HG03457 (cell line): ENCODE measurements at regions not wholly inside any gene's neighbourhood (a gene's known extent, or its start where the extent isn't known, plus 50 kb on each side); places are given as distances from the start of the nearest gene placed in this dataset.
"Not testable (repeated sequence)": the region's sequence is repeated elsewhere in the genome, so short reads cannot be mapped to it uniquely, and the experiment has no call there.

Source experiments
- ATAC-seq: cut with Tn5 transposase; IDR thresholded peaks from one replicate; pipeline ENCODE4 v1.9.1; 2021; ENCODE audit warnings: moderate number of reproducible peaks; ENCODE audit not compliant: unreplicated experiment

DNA sequence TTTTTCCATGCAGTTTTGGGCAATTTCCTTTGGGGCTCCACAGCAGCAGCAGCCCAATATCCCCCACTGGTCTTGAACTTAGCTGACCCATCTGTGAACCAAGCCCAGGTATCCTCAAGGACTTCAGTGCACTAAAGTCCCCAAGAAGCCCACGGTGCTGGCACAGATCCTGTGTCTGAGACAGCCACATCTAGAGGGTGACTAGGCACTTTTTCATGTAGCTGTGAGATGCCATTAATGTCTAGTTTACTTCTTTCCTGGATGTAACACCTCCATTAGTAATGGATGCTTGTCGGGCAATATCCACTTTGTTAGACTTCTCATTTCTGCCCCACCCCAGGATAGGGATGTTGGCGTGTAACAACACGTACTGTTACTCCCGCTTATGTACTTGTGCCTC is 117.9 kb downstream of the GPCPD1 start:
- no peak for ATAC-seq

DNA sequence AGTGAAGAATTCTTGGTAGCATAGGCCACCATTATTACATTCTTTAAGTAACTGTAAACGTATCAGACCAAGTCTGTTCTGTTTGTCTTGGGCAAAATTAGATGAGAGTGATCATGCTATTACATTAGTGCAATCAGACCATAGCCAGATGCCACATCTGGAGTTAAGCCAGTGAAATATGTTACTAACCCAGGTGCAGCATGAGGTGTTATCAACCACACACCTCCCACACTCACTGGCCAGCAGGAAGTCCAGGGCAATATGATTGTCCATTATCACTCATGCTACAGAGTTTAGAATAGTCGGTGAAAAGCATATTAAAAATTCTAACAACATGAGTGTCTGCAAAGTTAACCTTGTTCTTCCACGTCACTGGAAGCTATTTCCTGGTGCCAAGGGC is 119.4 kb downstream of the GPCPD1 start:
- ATAC-seq: no peak

DNA sequence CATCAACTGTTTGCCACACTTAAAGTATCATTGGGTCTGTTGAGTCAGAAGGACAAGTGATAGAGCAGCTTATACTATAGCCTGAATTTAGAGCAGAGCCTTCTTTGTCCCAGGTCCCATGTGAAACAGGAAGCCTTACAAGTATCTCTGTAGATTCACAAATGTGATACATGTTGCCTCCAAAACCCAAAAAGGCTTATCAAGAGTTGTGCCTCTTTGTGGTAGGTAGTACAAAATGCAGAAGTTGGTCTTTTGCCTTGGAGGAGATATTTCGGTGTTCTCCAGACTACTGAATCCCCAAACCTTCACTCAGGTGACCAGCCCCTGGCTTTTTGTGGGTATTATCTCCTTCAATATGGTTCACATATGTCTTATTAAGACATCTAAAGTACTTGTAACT is 121.2 kb downstream of the GPCPD1 start:
- ATAC-seq: no peak

DNA sequence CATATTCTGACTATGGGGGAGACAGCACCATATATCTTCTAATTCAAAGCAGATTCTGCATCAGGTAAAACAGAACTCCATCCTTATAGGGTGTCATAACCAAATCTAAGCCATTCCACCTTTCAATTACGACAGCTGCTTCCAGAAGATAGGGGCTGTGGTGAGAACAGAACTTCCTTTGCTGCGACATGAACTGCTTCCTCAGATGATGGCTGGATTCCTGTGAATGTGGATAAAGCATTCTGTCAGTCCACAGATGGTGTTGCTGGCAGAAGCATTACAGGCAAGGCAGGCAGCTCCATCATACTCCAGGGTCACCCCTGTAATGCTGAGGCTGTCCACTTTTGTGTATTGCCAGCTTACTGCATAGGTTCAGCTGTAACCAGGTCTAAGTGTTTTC is 122.0 kb downstream of the GPCPD1 start:
- no peak for ATAC-seq

DNA sequence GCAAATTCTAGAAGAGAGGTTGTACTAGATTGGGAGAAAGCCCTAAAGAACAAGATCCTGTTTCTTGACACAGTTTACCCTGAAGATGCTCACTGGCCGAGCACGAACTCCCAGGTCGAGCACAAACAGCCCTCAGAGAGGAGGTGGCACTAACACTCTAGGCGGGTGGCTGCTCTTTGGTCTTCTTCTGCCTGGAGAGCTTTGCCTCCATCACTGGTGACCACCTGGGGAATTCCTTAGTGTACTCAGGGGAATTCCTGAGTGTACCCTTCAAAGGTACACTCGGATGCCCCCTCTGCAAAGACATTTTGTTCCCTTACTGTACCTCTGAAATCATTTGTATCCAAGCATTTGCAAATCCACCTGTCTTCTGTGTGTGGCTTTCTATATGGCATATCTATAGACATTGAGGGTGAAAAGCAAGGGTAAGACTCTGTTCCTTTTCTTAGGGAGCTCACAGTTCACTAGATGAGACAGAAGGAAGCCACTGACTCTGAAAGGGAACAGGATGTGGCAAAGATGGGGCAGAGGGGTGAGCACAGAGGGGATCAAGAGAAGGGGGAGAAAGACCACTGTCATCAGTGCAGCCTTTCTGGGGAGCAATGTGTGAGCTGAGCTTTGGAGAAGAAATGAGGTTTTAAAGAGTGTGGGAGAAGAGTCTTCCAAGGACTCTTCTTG is 124.3 kb downstream of the GPCPD1 start:
- no peak for ATAC-seq

DNA sequence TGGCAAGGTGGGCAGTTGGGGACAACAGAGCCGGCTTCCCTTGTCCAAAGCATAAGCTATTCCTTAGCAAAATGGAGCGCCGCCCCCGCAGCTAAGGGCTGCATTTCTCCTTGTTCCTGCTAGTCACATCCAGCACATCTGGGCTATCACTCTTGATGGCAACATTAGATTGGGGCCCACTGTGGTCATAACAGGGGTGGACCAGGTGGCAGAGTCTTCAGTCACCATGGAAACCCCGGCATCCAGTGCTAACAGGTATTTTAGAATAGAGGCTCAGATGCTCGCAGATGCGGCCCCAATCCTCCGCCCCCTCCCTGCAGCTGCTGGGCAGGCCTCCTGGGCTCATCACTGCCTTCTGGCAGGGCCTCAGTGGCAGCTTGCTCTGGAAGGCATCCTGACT is 125.9 kb downstream of the GPCPD1 start:
- no peak for ATAC-seq

DNA sequence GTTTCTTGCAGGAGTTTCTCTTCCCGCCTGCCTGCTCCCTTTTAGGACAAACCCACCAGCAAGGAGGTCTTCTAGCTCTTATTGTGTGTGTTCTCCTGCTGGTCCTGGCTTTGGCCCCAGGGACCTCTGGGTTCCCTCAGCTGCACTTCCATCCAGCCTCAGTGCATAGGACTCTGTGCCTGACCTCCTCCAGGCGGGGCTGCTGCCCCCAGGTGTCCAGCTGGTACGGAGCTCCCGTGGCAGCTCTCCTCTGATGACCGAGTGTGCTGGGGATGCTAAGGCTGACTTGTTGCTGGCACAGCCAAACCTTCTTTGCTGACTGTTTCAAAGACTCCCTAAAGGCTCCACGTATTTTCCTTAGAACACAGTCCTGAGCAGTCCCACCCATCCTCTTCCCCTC is 126.5 kb downstream of the GPCPD1 start:
- no peak for ATAC-seq

DNA sequence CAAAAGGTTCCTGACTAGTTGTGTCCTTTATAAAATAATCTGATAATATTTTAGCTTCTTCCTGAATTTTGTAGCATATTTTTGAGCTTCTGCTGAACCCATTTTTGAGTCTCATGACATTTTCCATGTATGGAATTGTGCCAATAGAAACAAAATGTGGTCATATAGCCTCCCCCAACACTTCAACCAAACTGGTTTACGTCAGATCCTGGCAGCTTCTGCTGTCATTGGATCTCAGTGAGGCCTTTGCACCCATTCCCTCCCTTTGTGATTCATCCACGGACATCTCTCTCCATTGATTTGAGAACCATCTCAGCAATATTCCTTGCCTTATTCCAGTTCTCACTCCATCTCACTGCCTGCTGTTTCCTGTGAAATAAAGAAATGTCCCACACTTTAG is 128.0 kb downstream of the GPCPD1 start:
- no peak for ATAC-seq

DNA sequence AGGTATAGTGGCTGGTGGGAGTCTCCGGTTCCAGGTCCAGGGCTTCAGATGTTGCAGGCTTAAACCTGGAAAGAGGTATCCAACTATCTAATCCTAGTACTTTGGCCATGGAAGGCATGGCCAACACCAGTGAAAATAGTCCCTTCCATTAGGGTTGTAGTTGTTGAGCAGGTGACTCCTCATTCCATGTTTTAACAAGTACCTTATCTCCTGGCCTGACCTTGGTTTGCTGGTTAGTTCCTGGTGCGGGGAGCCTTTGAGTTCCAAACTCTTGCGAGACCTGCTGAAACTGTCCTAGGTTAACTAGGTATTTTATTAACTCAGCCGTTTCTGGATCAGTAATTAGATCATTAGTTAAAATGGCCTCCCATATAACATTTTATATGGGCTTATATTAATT is 128.9 kb downstream of the GPCPD1 start:
- no peak for ATAC-seq

DNA sequence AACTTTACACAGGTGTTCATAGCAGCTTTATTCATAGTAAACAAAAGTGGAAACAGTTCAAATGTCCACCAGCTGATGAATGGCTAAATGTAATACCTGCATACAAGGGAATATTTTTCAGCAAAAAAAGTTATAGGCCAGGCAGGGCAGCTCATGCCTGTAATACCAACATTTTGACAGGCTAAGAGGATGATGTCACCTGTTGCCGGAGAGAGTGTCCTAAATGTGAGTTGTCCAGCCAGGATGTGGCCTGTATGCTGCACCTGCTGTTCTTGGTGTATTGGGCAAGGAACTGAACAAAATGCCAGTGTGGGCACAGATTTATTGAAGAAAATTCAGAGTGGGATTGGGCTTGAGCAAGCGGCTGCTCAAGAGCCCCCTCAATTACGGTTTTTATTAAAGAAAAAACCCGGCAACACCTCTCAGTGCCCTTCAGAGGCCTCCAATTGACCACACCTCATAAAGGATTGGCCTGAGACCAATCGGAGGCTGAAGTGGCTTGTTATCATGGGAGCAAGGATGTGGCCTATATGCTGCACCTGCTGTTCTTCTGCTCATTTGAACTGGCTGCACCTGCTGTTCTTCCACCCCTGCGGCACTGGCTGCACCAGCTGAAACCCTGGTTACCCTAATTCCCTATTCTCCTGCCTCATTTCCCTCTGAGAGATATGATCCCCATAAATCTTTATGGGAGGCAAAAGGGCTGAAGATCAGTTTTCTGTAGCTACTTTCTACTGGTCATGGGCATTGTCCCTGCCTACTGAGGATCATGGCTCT is 129.8 kb downstream of the GPCPD1 start:
- no peak for ATAC-seq

DNA sequence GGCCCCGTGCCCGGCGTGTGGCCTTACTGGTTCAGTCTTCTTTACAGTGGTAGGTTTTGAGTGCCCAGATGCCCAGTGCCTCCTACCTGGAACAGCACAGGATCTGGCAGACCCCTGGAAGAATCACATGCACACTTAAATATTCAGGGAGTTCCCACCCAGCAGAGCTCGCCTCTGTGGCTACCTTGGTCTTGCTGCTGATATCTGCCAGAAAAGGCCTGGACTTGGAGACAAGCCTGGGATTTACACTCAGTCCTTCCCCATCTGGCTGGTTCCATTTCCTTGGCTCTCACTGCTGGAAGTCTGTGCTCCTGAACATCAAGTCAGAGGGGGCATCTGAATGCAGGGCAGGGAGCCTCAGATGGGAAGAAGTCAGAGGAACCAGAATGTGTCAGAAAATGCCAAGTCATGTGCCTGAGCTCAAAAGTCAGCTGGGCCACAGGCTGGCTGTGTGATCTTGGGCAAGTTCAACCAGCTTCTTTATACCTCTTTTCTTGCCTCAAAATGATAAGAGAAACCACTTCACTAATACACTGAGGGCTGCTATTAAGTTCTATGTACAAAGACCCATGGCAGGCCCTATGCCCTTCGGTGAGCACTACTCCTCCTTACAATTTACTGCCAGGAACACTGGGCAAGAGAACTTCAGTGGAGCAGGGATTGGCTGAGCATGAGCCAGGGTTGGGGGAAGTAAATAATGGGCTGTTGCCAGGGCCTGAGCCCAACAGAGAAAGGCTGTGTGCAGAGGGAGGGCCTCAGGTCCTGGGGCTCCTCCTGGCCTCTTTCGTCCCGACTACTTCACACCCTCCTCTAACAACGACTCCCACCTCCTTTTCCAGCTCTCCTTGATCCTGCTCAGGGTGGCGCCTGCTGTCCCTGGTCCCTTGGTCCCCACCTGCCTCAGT is 135.9 kb downstream of the GPCPD1 start:
- no peak for ATAC-seq

DNA sequence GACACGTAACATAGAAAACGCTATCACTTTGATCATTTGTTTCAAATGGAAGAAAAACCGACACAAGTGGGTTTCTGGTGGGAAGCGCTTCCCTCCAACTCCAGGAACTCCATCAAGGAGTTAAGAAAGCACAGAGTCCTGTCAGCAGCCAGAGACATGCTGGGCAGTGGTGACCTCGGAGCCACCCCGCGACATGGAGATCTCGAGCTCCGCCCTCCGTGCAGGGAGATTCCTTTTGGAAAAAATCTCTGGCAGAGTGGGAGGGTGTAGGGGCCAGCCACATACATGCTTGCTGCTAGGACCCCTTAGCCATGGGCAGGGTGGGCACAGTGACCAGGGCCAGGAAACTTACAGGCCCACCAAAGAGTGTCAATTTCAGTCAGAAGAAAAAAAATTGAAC is 138.9 kb downstream of the GPCPD1 start:
- not testable (repeated sequence) for ATAC-seq

DNA sequence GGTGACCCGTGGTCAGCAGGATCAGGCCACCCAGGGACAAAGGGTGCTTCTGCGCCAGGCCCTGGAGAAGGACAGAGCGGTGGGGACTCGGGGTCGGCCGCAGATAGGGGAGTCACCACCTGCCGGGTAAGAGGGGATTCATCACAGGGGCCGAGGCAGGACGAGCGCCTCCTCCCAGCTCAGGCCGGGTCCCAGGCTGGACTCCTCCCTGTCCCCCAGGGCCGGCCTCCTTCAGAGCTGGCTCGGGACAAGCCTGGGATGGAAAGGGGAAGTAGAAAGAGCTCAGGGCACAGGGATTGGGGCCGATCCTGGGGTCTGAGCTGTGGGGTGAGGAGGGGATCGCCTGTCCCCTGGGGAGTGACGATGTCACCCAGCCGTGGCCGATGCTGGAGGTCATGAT is 139.4 kb downstream of the GPCPD1 start:
- ATAC-seq: no peak

DNA sequence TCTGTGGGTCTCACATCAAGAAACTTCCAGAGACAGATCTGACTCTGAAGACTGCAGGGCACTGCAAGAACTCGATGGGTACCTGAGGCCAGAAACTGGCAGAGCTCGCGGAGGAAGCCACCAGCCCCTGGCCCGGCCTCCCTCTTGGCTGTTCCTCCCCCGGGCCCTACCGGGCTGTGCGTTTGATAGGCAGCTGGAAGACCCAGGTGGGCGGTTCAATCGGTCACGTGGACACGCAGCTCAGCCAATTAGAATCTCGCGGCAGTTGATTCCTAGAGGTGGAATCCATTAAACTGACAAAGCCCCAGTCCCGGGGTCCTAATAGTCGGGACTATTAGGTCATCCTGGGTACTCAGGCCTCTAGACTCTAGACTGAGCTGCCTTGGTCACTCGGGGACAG is 139.9 kb downstream of the GPCPD1 start:
- ATAC-seq: no peak

DNA sequence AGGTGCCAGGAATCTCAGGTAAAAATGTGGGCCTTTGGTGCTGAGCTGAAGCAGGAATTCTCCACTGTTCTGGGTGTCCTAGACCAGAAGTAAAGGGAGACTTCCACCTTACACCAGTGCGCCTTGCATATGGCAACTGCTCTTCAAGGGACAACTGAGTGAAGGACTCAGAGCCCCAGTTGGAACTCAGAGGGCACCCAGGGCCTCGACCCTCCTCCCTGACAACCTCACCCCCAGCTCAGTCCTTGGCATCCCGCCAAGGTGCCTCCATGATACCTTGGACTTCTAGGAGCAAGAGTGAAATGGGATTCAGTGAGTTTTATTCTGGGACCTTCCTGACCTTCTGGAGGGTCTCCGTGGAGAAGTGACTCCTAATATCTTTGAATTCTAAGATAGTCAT is 140.3 kb downstream of the GPCPD1 start:
- ATAC-seq: no peak

DNA sequence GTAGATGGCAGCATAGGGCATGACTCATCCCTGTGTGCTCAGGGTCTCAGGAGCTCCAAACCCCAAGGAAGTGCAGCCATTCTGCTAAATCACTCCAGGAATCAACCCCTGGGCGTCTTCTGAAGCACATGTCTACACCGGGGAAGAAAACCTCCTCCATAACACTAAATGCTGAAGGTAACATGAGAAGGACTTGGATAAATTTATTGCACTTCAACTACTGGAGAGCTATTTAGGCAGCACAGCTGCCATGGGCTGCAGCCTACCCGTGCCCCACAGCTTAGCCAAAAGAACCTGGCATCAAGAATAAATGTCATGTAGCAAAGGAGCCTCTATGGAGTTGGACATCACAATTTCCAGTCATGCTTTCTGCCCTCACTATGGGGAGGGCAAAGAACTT is 141.7 kb downstream of the GPCPD1 start:
- ATAC-seq: no peak

DNA sequence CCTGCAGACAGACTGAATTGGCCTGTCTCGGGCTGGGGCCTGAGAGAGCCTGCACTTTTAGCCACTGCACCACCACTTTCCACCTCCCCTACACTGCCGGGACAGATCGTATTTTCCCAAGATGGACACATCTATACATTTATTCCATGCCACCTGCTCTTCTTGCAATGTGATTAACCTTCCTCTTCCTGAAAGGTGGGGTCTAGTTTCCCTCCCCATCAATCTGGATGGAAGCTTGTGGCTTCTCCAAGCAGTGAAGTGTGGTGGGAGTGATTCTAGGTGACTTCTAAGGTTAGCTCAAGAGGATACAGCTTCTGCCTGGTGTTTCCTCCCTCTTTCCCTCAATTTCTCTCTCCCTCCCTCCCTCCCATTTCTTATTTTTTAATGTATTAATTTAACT is 143.7 kb downstream of the GPCPD1 start:
- ATAC-seq: no peak

DNA sequence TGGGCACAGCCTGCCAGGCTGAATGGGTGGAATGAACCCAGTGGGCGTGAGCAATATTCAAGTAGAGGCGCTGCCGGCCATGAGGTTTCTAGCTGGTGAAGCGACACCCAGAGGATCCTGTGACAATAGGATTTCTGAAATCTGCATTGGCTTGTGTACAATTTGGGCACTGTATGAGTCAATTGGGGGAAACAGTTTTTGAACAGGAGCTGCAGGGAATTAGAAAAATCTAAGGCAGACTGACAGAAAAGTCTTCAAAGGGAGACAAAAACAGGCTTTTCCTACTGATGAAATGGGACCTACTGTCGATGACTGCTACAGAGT is 145.2 kb downstream of the GPCPD1 start:
- ATAC-seq: no peak

DNA sequence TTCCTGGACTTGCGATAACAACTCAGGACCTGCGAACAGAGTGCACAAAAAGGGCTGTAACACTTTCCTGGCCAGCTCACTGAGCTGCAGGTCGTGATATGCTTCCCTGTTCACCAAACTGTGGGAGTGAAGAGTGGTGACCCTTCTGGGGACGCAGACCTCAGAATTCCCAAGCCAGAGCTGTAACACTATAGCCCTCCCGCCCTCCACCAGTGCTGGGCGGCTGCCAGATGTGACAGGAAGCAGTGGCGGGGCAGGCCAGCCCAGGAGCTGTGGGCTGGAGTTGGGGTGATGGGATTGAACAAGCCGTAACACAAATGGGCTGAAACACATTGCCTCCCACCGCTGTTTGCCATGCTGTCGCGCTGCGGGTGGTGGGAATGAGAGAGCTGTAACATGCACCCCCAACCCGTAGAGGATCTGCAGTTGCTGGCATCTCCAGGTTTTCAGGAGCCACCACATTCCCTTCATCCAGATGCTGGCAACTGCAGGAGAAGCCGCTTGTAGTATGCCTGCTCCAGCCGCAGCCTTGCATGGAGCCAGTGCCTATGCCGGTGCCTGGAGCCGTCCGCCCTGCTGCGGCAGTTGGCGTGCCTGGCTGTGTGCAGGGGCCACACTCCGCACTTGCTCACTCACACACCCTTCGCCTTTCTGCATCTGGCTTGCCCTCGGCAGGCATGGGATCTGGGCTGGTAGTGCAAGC is 145.8 kb downstream of the GPCPD1 start:
- ATAC-seq: no peak

DNA sequence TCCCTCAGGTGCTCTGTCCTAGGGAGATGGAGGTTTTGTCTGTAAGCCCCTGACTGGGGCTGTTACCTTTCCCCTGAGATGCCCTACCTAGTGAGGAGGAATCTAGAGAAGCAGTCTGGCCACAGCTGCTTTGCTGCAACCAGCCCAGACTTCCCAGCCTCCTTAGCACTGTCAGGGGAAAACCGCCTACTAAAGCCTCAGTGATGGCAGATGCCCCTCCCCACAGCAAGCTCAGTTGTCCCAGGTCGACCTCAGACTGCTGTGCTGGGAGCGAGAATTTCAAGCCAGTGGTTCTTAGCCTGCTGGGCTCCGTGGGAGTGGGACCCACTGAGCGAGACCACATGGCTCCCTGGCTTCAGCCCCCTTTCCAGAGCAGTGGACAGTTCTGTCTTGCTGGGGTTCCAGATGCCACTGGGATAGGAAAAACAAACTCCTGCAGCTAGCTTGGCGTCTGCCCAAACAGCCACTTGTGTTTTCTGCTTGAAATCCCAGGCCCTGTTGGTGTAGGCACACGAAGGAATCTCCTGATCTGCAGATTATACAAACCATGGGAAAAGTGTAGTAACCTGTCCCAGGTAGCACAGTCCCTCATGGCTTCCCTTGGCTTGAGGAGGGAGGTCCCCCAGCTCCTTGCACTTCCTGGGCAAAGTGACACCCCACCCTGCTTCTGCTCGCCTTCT is 146.4 kb upstream of the PROKR2 start:
- no peak for ATAC-seq

DNA sequence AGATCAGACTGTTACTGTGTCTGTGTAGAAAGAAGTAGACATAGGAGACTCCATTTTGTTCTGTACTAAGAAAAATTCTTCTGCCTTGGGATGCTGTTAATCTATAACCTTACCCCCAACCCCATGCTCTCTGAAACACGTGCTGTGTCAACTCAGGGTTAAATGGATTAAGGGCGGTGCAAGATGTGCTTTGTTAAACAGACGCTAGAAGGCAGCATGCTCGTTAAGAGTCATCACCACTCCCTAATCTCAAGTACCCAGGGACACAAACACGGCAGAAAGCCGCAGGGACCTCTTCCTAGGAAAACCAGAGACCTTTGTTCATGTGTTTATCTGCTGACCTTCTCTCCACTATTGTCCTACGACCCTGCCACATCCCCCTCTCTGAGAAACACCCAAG is 137.0 kb upstream of the PROKR2 start:
- not testable (repeated sequence) for ATAC-seq
